ENCODE measurements at regions not wholly inside any gene's neighbourhood (a gene's known extent, or its start where the extent isn't known, plus 50 kb on each side); places are given as distances from the start of the nearest gene placed in this dataset.

GRCh38 chr2:82481207-82481606 is 1977.9 kb downstream of the SUCLG1 start:
- Histone ChIP-seq H3K27ac (ENCODE audit: control insufficient read depth, insufficient read depth) (no peak overlapping the region), H3K36me3 (ENCODE audit: control insufficient read depth in 2 of 2, insufficient read depth in 2 of 2, low read length in 1 of 2) (no peaks in the 10 kb centered on the region), H3K9me3 (replicated peaks; ENCODE audit: control insufficient read depth, insufficient read depth, low read length) (no peaks in the 10 kb centered on the region), H4K20me1 (ENCODE audit: control insufficient read depth, insufficient read depth) (no peaks in the 10 kb centered on the region), H3K9ac (ENCODE audit: control insufficient read depth, insufficient read depth, low read length) (no peak overlapping the region), H2AFZ (ENCODE audit: control insufficient read depth, low read depth, low read length) (no peak overlapping the region), H3K4me3 (no peak overlapping the region), H3K4me2 (ENCODE audit: control insufficient read depth, insufficient read depth) (no peak overlapping the region), H3K4me1 (ENCODE audit: control insufficient read depth, insufficient read depth, low read length) (no peaks in the 10 kb centered on the region), H3K27me3 (replicated peaks in 1 of 2; ENCODE audit: control insufficient read depth in 2 of 2, insufficient read depth in 2 of 2, low read length in 1 of 2) (no peaks in the 10 kb centered on the region), H3K79me2 (ENCODE audit: control insufficient read depth, insufficient read depth, low read length) (no peaks in the 10 kb centered on the region)
- intact Hi-C loops (cut with micrococcal nuclease; ENCODE audit: unreplicated experiment) (no loop called here), in situ Hi-C loops (cut with MboI) (no loop called here)
- TF ChIP-seq, protein P1, sequence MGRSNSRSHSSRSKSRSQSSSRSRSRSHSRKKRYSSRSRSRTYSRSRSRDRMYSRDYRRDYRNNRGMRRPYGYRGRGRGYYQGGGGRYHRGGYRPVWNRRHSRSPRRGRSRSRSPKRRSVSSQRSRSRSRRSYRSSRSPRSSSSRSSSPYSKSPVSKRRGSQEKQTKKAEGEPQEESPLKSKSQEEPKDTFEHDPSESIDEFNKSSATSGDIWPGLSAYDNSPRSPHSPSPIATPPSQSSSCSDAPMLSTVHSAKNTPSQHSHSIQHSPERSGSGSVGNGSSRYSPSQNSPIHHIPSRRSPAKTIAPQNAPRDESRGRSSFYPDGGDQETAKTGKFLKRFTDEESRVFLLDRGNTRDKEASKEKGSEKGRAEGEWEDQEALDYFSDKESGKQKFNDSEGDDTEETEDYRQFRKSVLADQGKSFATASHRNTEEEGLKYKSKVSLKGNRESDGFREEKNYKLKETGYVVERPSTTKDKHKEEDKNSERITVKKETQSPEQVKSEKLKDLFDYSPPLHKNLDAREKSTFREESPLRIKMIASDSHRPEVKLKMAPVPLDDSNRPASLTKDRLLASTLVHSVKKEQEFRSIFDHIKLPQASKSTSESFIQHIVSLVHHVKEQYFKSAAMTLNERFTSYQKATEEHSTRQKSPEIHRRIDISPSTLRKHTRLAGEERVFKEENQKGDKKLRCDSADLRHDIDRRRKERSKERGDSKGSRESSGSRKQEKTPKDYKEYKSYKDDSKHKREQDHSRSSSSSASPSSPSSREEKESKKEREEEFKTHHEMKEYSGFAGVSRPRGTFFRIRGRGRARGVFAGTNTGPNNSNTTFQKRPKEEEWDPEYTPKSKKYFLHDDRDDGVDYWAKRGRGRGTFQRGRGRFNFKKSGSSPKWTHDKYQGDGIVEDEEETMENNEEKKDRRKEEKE (IDR thresholded peaks at IDR 0.05), result no peak
- ChIA-PET POLR2A (no interaction called here), SMC1A (ENCODE audit: uncharacterized antibody, unreplicated experiment) (interaction anchor here (0.5 to 1.4 kb wide), 3 partner anchors 10 to 1183 kb away, joined by 3 to 6 read pairs (median 5); no protein-coding TSS in a partner anchor), RAD21 (ENCODE audit: unreplicated experiment) (interaction anchor here (0.6 kb wide), 1 partner anchor 611 kb away, joined by 4 read pairs; no protein-coding TSS in a partner anchor), CTCF (interaction anchor here (0.8 to 1.5 kb wide), 2 partner anchors 133 to 343 kb away, joined by 3 read pairs; no protein-coding TSS in a partner anchor)
- WGBS (ENCODE audit: insufficient coverage, insufficient replicate concordance, low lambda C conversion rate, missing lambda C conversion rate), result 50% methylated on average over 2 of the region's 2 CpGs
- ATAC-seq (no peak), FAIRE-seq (no peak), DNase-seq (ENCODE audit: low read depth, low spot score) (no peak)
- no TSS peak for BruUV-seq (replicated peaks)

GRCh38 chr2:82478641-82479040 is 1980.4 kb downstream of the SUCLG1 start:
- Histone ChIP-seq H3K9me3 (replicated peaks; ENCODE audit: control insufficient read depth, insufficient read depth, low read length) (no peaks in the 10 kb centered on the region), H4K20me1 (ENCODE audit: control insufficient read depth, insufficient read depth) (no peaks in the 10 kb centered on the region), H3K36me3 (ENCODE audit: control insufficient read depth in 2 of 2, insufficient read depth in 2 of 2, low read length in 1 of 2) (no peaks in the 10 kb centered on the region), H3K4me3 (no peak overlapping the region), H3K4me1 (ENCODE audit: control insufficient read depth, insufficient read depth, low read length) (no peaks in the 10 kb centered on the region), H3K9ac (ENCODE audit: control insufficient read depth, insufficient read depth, low read length) (no peak overlapping the region), H3K27me3 (replicated peaks in 1 of 2; ENCODE audit: control insufficient read depth in 2 of 2, insufficient read depth in 2 of 2, low read length in 1 of 2) (no peaks in the 10 kb centered on the region), H3K79me2 (ENCODE audit: control insufficient read depth, insufficient read depth, low read length) (no peaks in the 10 kb centered on the region), H3K27ac (ENCODE audit: control insufficient read depth, insufficient read depth) (no peak overlapping the region), H3K4me2 (ENCODE audit: control insufficient read depth, insufficient read depth) (no peak overlapping the region), H2AFZ (ENCODE audit: control insufficient read depth, low read depth, low read length) (no peak overlapping the region)
- ATAC-seq, result no peak
- ChIA-PET SMC1A (ENCODE audit: uncharacterized antibody, unreplicated experiment) (interaction anchor here (0.8 to 2.4 kb wide), 3 partner anchors 15 to 90 kb away, joined by 3 to 4 read pairs (median 3); no protein-coding TSS in a partner anchor), POLR2A (no interaction called here), CTCF (no interaction called here), RAD21 (ENCODE audit: unreplicated experiment) (interaction anchor here (1.2 kb wide), 1 partner anchor 79 kb away, joined by 3 read pairs; no protein-coding TSS in a partner anchor)
- FAIRE-seq, result no peak
- intact Hi-C loops (cut with micrococcal nuclease; ENCODE audit: unreplicated experiment), result no loop called here
- in situ Hi-C loops (cut with MboI), result no loop called here
- BruUV-seq (replicated peaks), result no TSS peak
- 0% methylated on average over 2 of the region's 2 CpGs for WGBS (ENCODE audit: insufficient coverage, insufficient replicate concordance, low lambda C conversion rate, missing lambda C conversion rate)
- no peak for DNase-seq (ENCODE audit: low read depth, low spot score)
- TF ChIP-seq HDAC2 (IDR thresholded peaks at IDR 0.05) (no peak), ZSCAN29 (IDR thresholded peaks at IDR 0.05) (no peak), POU2F2 (IDR thresholded peaks at IDR 0.05; ENCODE audit: borderline replicate concordance, low read depth, low read length) (no peak), PML (IDR thresholded peaks at IDR 0.05; ENCODE audit: low read length) (no peak), HDAC6 (IDR thresholded peaks at IDR 0.05; ENCODE audit: unreplicated experiment) (no peak), TBL1XR1 (IDR thresholded peaks at IDR 0.05; ENCODE audit: low read depth, low read length) (no peak), KDM1A (IDR thresholded peaks at IDR 0.05; ENCODE audit: borderline replicate concordance) (no peak)
- TF ChIP-seq, protein P2, sequence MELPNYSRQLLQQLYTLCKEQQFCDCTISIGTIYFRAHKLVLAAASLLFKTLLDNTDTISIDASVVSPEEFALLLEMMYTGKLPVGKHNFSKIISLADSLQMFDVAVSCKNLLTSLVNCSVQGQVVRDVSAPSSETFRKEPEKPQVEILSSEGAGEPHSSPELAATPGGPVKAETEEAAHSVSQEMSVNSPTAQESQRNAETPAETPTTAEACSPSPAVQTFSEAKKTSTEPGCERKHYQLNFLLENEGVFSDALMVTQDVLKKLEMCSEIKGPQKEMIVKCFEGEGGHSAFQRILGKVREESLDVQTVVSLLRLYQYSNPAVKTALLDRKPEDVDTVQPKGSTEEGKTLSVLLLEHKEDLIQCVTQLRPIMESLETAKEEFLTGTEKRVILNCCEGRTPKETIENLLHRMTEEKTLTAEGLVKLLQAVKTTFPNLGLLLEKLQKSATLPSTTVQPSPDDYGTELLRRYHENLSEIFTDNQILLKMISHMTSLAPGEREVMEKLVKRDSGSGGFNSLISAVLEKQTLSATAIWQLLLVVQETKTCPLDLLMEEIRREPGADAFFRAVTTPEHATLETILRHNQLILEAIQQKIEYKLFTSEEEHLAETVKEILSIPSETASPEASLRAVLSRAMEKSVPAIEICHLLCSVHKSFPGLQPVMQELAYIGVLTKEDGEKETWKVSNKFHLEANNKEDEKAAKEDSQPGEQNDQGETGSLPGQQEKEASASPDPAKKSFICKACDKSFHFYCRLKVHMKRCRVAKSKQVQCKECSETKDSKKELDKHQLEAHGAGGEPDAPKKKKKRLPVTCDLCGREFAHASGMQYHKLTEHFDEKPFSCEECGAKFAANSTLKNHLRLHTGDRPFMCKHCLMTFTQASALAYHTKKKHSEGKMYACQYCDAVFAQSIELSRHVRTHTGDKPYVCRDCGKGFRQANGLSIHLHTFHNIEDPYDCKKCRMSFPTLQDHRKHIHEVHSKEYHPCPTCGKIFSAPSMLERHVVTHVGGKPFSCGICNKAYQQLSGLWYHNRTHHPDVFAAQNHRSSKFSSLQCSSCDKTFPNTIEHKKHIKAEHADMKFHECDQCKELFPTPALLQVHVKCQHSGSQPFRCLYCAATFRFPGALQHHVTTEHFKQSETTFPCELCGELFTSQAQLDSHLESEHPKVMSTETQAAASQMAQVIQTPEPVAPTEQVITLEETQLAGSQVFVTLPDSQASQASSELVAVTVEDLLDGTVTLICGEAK (IDR thresholded peaks at IDR 0.05; ENCODE audit: borderline replicate concordance), result no peak
